PC-9 (cell line): ENCODE measurements at regions not wholly inside any gene's neighbourhood (a gene's known extent, or its start where the extent isn't known, plus 50 kb on each side); places are given as distances from the start of the nearest gene placed in this dataset.

Experiments used
- BruUV-seq: library from RNA; stranded (reverse); fragments of 400-500 nt; replicated peaks from 2 replicates; lab custom pipeline; 2021; lab: Mats Ljungman, UMichigan
- CTCF ChIA-PET: fragments of 300-600 bp; sonication (Branson Sonifier 250); formaldehyde crosslinking; loops from one replicate; lab custom pipeline; 2022; ENCODE audit warnings: antibody characterized with exemption; lab: Charles Lee
- POLR2A ChIA-PET: fragments of 300-600 bp; sonication (Branson Sonifier 250); formaldehyde crosslinking; loops from one replicate; lab custom pipeline; 2022; ENCODE audit warnings: antibody characterized with exemption; ENCODE audit not compliant: unreplicated experiment; lab: Charles Lee
- DNase-seq, 2 experiments: peaks; one replicate each; pipeline versions ENCODE4 v3.0.0 to v3.0.0-alpha.2; 2015 to 2022; ENCODE audit warnings: mixed read lengths in 1 of 2
- H2AFZ ChIP-seq: fragments of 200-600 bp; sonication (generic); 2 replicates; pipeline ENCODE4 v1.8.1; 2017; ENCODE audit warnings: antibody characterized with exemption
- H3F3A ChIP-seq: fragments of 200-600 bp; sonication (generic); 2 replicates; pipeline ENCODE4 v1.8.1; 2017; ENCODE audit warnings: antibody characterized with exemption, mild to moderate bottlenecking, low read depth; ENCODE audit not compliant: insufficient read depth
- H3K27ac ChIP-seq: fragments of 200-600 bp; sonication (generic); 2 replicates; pipeline ENCODE4 v1.6.1; 2016; ENCODE audit warnings: mixed run types
- H3K27me3 ChIP-seq: fragments of 200-600 bp; sonication (generic); 2 replicates; pipeline ENCODE4 v1.6.1; 2016; ENCODE audit warnings: low read depth, mixed run types; ENCODE audit not compliant: insufficient read depth
- H3K36me3 ChIP-seq: fragments of 200-600 bp; sonication (generic); 2 replicates; pipeline ENCODE4 v1.6.1; 2016; ENCODE audit warnings: low read depth, mixed run types
- H3K4me1 ChIP-seq: fragments of 200-600 bp; sonication (generic); replicated peaks from 2 replicates; pipeline ENCODE4 v1.6.1; 2016; ENCODE audit warnings: mixed run types; ENCODE audit not compliant: insufficient read depth
- H3K4me2 ChIP-seq: fragments of 200-600 bp; sonication (generic); 2 replicates; pipeline ENCODE4 v1.6.1; 2017; ENCODE audit warnings: mixed run types
- H3K4me3 ChIP-seq: fragments of 200-600 bp; sonication (generic); 2 replicates; pipeline ENCODE4 v1.6.1; 2016; ENCODE audit warnings: mixed run types
- H3K79me2 ChIP-seq: fragments of 200-600 bp; sonication (generic); 2 replicates; pipeline ENCODE4 v1.6.1; 2017; ENCODE audit warnings: low read depth, mixed run types
- H3K9me2 ChIP-seq: fragments of 200-600 bp; sonication (generic); 2 replicates; pipeline ENCODE4 v1.8.1; 2017; ENCODE audit warnings: mild to moderate bottlenecking; ENCODE audit not compliant: insufficient read depth
- H3K9me3 ChIP-seq: fragments of 200-600 bp; sonication (generic); 2 replicates; pipeline ENCODE4 v1.8.1; 2016; ENCODE audit warnings: low read depth; ENCODE audit not compliant: insufficient read depth
- H4K20me1 ChIP-seq: fragments of 200-600 bp; sonication (generic); 2 replicates; pipeline ENCODE4 v1.8.1; 2017; ENCODE audit not compliant: insufficient read depth
- EZH2 ChIP-seq: fragments of 200-600 bp; sonication (generic); IDR thresholded peaks from 2 replicates; pipeline ENCODE4 v1.8.0; 2017; ENCODE audit warnings: antibody characterized with exemption, low read depth
- intact Hi-C: fragments of 100-400 bp; cut with micrococcal nuclease; formaldehyde crosslinking; loops from one replicate; pipeline ENCODE4 v1.10.0; 2022; ENCODE audit not compliant: unreplicated experiment
- TF ChIP-seq, protein P1 (sequence below): fragments of 200-600 bp; sonication (generic); conservative IDR thresholded peaks from 2 replicates; pipeline ENCODE4 v1.6.1; 2017; ENCODE audit warnings: mixed run types, antibody characterized with exemption, mild to moderate bottlenecking, moderate library complexity

DNA sequence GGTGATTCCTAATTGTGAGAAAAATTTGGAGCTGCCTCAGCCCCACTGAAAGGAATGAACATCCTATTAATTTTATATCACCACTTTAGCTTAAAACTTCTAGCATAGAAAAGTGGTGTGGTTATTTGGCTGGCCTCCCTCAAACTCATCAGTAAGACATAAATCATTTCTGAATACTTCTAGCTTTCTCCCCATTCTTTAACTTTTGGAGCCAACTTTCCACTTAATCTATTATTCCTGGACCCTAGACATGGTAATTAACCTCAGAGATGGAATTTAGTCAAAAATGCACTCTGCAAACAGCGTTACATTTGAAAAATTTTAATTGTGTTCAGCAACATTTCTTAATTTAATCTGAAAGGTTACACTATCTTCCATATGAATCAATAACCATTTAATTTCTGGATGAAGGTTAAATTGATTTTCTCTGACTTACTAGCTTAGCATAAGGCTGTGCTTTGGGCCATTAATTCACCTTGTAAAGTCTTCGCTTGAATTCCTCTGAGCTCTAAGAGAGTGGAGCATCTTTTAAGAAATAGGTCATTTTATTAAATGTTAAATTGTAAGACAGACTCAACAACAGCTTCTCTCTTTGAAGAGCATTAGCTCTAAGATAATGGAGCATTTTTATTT is 753.6 kb upstream of the STXBP6 start:
- Histone ChIP-seq H3K9me2 (no peaks in the 10 kb centered on the region), H3K27me3 (no peaks in the 10 kb centered on the region), H3K4me1 (no peaks in the 10 kb centered on the region), H3K4me3 (no peak overlapping the region), H3K36me3 (no peaks in the 10 kb centered on the region), H3F3A (no peaks in the 10 kb centered on the region), H2AFZ (no peak overlapping the region), H3K27ac (no peak overlapping the region), H3K4me2 (no peak overlapping the region), H3K79me2 (no peaks in the 10 kb centered on the region), H4K20me1 (no peaks in the 10 kb centered on the region), H3K9me3 (no peaks in the 10 kb centered on the region)
- no TSS peak for BruUV-seq
- intact Hi-C loops, result no loop called here
- ChIA-PET CTCF (no interaction called here), POLR2A (no interaction called here)
- no peak for DNase-seq
- TF ChIP-seq, protein P1, sequence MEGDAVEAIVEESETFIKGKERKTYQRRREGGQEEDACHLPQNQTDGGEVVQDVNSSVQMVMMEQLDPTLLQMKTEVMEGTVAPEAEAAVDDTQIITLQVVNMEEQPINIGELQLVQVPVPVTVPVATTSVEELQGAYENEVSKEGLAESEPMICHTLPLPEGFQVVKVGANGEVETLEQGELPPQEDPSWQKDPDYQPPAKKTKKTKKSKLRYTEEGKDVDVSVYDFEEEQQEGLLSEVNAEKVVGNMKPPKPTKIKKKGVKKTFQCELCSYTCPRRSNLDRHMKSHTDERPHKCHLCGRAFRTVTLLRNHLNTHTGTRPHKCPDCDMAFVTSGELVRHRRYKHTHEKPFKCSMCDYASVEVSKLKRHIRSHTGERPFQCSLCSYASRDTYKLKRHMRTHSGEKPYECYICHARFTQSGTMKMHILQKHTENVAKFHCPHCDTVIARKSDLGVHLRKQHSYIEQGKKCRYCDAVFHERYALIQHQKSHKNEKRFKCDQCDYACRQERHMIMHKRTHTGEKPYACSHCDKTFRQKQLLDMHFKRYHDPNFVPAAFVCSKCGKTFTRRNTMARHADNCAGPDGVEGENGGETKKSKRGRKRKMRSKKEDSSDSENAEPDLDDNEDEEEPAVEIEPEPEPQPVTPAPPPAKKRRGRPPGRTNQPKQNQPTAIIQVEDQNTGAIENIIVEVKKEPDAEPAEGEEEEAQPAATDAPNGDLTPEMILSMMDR, result no peak
- no peak for TF ChIP-seq EZH2

DNA sequence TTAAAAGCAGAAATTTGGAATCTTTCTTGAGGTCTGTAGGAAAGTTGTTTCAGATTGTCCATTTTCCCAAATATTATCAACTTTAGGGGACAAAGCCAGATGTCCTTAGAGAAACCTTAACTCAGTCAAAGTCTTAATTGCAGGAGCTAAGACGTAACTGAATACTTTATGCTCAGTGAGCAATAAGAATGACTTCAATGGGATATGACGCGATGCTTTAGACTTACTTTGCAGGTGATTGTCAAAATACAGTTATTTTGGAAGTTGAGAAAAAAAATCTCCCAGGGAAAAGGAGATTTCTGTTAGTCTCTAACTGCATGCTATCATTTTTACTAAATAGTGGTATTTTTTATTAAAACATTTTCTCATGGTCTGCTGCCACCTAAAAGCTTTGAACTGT is 750.9 kb upstream of the STXBP6 start:
- BruUV-seq, result no TSS peak
- POLR2A ChIA-PET, result no interaction called here

DNA sequence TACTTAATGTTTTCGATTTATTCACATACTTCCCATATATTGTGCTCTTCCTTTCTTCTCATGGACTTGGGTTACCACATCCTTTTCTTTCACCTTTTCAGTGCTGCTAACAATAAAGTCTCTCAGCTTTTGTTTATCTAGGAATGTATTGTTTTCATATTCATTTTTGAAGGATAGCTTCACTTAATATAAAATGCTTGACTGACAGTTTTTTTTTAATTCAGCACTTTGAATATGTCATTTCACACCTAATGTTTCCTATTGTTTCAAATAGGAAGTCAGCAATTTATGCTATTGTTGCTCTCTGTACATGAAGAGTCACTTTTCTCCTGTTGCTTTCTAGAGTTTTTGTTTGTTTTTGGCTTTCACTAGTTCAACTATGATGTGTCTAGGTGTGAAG is 738.3 kb upstream of the STXBP6 start:
- Histone ChIP-seq H3K9me3 (no peaks in the 10 kb centered on the region), H3K4me1 (no peaks in the 10 kb centered on the region), H3K79me2 (no peaks in the 10 kb centered on the region), H3K27ac (no peak overlapping the region), H4K20me1 (no peaks in the 10 kb centered on the region), H3K4me2 (no peak overlapping the region), H3K36me3 (no peaks in the 10 kb centered on the region), H3K27me3 (no peaks in the 10 kb centered on the region), H3F3A (no peaks in the 10 kb centered on the region), H3K9me2 (no peaks in the 10 kb centered on the region), H2AFZ (no peak overlapping the region), H3K4me3 (no peak overlapping the region)
- no peak for DNase-seq
- intact Hi-C loops, result no loop called here
- TF ChIP-seq EZH2, result no peak
- TF ChIP-seq, protein P1, result no peak
- ChIA-PET CTCF (no interaction called here), POLR2A (no interaction called here)
- BruUV-seq, result no TSS peak

More for the DNA sequence above, 750.9 kb upstream of the STXBP6 start:
- H3K27ac ChIP-seq, result no peak overlapping the region
- no peaks in the 10 kb centered on the region for H3K79me2 ChIP-seq
- no peak for DNase-seq
- intact Hi-C loops, result no loop called here
- H3K4me3 ChIP-seq, result no peak overlapping the region
- no peaks in the 10 kb centered on the region for H3K9me3 ChIP-seq
- H3F3A ChIP-seq, result no peaks in the 10 kb centered on the region
- H4K20me1 ChIP-seq, result no peaks in the 10 kb centered on the region
- H2AFZ ChIP-seq, result no peak overlapping the region
- no peak overlapping the region for H3K4me2 ChIP-seq
- H3K27me3 ChIP-seq, result no peaks in the 10 kb centered on the region
- H3K9me2 ChIP-seq, result no peaks in the 10 kb centered on the region
- H3K4me1 ChIP-seq, result no peaks in the 10 kb centered on the region
- no peak for TF ChIP-seq EZH2
- TF ChIP-seq, protein P1, result no peak
- CTCF ChIA-PET, result no interaction called here
- no peaks in the 10 kb centered on the region for H3K36me3 ChIP-seq
